HG02623 (cell line): ENCODE measurements at regions not wholly inside any gene's neighbourhood (a gene's known extent, or its start where the extent isn't known, plus 50 kb on each side); places are given as distances from the start of the nearest gene placed in this dataset.

Experiments used
- ATAC-seq: cut with Tn5 transposase; IDR thresholded peaks from one replicate; pipeline ENCODE4 v1.9.1; 2021; ENCODE audit warnings: moderate library complexity; ENCODE audit not compliant: unreplicated experiment

DNA sequence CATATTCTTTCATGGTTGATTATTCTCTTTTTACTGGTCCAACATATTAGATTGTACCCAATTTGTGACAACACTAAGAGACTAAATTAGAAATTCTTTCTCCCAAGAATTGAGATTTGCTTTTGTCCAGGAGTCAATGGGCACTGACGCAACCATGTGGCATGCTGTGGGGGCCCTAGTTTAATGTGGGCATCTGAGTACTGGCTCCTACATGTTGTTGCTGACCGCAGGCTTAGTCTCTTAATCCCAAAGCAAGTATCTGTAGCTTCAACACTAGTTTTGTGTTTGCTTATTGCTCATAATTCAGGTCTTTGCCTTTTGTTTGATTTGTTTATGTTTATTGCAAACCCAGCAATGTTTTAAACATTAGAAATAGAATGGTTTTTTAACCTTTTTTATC is 263.4 kb upstream of the NDST4 start:
- no peak for ATAC-seq

DNA sequence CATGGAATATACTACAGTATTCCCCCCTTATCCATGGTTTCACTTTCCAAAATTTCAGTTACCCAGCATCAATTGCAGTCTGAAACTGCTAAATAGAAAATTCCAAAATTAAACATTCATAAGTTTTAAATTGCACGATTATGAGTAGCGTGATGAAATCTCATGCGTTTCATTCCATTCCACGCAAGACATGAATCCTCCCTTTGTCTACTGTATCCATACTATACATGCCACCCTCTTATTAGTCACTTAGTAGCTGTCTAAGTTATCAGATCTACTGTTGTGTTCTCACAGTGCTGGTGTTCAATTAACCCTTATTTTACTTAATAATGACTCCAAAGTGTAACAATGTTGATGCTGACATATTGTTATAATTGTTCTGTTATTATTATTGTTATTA is 261.2 kb upstream of the NDST4 start:
- ATAC-seq: no peak

DNA sequence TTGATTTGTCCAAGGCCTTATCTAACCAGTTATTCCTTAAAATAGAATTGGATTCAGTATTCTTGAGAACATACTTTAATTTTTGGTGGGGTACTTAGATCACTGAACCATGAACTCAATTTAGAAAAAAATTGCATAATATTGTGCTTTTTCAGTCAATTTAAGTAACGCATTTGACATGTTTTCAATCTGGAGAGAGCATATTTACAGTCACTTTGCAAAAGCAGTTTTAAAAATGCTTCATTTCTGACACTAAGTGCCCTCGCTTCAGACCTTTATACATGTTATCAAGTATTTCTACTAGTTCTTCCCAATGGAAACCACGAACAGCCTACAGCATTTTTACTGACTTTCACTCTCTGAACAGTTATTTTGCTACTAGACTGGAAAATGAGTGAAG is 257.1 kb upstream of the NDST4 start:
- ATAC-seq: no peak

DNA sequence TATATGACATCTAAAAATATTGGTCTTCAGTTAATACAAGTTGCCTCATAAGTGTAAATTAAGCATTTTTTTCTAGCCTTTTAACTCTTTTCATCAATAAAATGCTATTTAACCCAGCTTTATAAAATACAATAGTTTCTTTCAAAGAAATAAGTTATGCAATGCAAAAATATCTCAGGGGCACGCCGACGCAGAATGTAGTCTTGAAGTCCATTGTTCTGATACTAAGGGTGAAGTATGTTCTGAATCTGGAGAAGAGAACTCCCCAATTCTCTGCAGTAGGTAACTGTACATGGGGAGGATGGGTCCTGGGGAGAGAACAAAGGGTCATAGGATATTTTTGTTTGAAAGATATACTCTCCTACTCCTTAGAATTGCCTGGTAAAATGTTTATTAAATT is 256.6 kb upstream of the NDST4 start:
- no peak for ATAC-seq

DNA sequence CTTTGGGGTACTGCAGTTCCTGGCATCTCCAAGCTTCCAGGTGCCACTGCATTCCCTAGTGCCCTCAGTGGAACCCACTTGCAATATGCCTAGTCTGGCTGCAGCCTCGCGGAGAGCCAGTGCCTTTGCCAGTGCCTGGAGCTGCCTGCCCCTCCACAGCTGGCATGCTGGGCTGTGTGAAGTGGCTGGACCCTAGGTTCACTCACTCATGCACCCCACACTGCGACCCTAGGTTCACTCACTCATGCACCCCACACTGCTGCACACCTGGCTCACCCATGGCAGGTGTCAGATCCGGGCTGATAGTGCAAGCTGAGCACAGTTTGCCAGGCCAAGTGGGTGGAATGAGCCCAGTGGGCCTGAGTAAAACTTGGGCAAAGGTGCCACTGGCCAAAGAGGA is 253.0 kb upstream of the NDST4 start:
- no peak for ATAC-seq

DNA sequence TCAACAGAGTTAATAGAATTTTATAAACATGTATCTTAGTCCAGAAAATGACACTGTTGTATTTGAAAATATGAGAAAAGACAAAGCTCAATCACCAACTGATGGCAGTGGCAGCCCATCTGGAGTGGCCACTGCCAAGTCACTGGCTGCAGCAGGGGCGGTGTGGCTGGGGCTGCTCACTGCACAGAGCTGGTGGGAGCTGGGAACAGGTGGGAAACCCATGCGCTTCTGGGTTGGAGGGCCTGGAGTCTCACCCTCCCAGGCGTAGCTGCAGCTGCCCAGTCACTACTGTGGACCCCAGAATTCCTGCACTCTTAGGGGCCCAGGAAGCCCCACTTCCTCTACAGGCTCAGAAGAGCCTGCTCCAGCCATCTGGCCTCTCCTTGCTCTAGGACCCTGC is 251.8 kb upstream of the NDST4 start:
- no peak for ATAC-seq

DNA sequence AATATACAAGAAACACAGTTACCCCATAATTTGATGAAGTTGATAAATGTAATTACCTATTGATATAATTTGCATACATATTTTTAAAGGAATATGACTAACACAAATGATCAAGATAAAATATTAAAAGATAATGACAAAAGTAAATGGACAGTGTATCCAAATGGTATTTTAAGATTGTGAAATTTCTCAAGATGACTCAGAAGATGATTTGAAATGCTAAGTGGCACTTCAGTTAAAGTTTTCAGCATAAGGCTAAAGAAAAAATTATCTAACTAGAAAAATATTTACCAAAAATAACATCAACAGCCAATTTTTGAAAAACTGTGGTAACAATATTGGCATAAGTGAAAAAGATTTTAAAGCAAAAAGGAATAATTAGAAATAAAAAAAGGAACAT is 248.4 kb upstream of the NDST4 start:
- ATAC-seq: no peak

DNA sequence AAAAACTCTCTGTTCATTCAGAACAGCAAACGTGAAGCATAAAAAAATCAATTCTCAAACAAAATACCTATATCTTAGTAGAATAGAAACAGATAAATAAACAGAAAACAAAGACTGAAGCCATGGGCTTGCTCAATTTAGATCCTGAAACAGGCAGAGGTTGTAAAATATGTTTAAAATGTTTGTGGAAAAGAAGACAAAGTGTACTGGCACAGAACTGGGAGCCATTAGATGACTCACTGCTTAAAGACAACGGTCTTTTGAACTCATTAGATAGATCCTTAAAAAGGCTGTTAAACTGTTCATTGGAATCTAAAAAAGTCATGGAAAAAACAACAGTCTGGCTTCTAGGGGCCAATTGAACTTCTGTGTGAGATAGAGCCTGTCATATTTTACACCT is 247.0 kb upstream of the NDST4 start:
- no peak for ATAC-seq

DNA sequence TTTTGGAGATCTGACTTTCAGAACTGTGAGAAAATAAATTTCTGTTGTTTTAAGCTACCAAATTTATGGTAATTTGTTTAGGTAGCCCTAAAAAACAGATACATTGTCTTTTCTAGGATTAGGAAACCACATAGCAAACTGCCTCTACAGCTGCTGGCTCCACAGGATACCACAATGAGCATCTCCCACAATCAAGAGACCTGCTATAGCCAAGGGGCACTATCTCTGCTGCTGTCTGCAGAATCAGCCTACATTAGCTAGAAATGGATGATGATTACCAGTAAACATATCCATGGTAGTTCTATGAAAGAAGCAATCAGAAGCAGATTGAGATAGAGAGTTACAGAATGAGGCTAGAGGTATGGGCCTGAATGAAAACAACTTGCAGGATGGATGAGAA is 244.4 kb upstream of the NDST4 start:
- ATAC-seq: no peak

DNA sequence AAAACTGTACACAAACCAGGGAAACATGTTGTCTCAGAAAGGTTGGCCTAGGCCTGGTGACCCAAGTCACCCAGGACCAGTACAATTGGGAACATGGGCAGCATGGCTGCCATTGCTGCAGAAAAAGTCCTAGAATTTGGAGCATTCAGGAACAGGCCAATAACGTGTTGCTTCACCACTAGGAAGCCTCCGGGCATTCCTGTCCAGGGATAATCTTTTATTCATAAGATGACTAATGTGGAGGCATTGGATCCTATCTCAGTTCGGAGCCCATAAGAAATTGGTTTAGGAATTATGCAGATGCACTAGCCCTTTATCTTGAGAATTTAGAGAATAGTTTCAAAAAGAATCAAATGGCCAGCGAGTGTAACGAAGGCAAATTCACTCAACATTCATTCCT is 242.8 kb upstream of the NDST4 start:
- no peak for ATAC-seq

DNA sequence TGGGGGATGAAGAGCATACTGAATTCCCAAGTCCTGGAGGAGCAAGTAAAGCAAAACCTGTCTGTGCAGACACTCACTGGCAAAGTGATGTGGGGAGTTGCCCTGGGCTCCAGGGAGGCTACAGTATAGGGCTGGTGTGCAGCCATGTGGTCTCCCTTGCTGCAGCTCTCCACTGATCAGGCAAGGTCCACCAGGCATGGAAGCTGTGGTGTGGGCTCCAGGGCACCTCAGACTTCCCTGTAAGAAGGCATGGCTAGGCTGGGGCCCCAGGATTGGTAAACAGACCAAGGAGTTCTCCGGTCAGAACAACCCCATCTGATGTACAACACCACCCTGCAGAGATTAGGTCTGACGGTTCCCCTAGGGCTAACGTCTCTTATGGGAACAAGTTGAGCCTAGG is 241.9 kb upstream of the NDST4 start:
- ATAC-seq: no peak

DNA sequence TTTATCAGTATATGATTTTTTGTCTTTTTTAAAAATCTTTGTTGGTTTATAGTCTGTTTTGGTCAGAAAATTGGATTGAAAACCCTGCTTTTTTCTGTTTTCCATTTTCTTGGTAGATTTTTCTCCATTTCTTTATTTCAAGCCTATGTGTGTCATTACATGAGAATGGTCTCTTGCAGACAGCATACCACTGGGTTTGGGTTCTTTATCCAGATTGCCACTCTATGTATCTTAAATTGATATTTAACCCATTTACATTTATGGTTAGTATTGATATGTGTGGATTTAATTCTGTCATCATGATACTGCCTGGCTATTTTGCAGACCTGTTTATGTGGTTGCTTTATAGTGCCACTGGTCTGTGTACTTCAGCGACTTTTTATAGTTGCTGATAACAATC is 239.9 kb upstream of the NDST4 start:
- ATAC-seq: no peak

DNA sequence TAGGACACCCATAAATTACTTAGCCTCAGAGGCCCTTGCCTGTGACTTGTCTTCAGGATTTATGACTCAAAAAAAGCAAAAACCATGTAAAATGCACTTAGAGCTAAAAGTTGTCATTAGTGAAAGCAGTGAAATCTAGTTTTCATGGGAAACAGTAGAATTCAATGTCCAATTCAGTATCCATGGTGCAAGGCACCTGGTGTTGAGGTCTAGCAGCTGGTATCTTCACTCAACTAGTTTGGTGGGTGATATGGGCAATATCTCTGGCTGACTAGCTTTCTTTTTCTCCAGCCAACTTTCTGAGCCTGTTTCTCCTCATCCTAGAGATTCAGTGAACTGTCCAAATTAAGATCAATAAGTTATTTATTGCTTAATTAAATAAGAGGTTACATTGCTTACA is 229.8 kb upstream of the NDST4 start:
- no peak for ATAC-seq

DNA sequence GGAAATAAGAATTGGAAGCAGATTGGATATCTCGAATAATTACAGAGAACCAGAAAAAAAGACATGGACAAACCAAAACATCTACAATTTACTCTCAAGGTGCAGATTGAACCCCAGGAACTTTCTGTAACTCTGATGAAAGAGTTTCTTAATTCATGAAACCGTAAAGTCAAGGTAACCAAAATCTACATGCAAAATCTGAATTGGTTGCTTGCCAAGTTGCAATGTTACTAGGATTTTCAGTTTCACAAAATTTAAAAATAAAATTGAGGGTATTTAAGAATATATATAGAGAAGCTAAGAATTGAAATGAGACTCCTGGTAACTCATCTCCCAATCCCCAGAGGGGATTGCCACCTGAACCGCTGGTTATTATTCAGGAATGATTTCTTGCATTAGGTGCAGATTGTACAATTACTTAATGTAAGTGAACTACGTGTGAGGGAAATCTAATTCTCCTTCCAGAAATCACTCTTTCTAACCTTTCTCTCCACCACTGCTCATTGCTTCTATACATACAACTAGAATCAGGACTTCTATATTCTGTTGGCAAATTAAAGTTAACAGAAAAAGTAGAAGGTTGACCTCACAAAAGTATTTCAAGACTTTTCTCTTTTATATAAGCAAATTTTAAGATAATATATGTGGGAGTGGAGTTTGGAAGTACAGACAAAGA is 221.5 kb upstream of the NDST4 start:
- peak; percentile 49 for ATAC-seq

DNA sequence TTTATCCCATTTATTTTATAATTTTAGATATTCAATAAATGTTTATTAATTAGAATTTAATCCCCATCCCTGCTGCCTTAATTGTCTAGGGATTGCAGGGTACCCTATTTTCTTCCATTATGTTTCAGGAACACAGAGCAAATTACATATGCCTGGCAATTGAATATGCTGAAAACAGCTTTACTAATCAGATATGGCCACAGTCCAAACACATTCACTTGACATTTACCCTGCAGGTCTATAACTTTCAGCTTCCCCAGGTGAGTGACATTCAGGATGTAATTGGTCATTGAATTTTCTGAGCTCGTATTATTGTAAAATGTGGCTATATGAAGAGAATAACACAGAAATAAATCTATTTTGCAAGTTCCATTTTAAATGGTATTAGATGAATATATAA is 218.7 kb upstream of the NDST4 start:
- ATAC-seq: no peak

DNA sequence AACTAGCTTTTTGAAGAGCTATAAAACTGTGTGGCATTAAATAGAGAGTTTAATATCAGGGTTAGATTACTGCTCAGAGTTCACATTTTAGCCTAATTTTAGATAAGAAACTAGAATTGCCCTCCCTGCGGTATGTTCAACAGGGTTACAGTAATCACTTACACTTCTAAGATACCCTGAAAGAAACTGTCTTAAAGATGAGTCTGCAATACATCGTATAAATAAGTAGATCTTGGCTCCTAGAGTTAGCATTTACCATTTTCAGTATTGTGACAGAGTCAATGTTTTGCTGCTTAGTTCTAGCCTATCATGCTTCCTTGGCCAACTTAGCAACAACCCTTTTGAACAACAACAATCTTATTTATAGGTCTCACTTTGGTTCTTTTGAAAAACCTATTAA is 217.8 kb upstream of the NDST4 start:
- no peak for ATAC-seq

DNA sequence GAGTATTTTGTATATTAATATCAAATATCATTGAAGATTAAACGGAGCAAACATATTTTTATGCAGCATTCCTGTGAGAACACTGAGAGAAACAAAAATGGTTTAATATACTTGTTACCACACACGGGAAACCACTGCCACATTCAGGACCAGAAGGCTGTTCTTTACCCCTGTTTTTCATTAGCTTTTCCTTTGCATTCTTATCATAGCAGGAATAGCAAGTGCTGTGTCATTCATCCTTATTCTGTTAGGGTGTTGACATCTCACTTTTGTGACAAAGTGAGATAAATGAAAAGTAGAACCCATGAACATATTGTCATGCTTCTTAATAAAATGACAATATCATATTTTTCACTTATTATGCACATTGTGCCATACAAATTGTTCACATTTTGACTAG is 212.4 kb upstream of the NDST4 start:
- ATAC-seq: no peak

DNA sequence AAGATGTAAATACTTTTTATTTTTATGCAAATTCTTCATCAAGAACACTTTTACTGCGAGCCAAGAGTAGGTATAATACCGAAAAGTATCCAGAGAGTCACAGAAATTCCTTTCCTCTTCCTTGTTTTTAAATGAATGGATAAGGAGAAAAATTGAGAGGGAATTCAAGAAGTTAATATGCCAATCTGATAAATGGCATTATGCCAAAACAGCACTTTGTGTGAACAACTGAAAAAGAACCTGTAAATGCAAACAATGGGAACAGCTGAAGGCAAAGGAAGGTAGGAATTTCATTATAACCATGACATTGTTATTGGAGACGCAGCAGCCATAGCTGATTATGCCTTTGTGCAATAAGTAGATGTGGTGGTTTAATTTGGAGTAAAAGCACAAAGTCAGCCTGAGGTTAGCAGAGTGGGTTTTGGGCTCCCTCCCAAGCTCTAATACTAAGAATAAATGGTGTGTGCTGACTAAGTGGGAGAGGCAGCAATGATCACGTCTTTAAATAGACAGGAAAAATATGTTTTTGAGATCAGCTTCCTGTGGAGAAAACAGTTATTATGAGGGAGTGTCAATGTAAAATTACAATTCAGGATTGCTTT is 209.8 kb upstream of the NDST4 start:
- ATAC-seq: no peak

DNA sequence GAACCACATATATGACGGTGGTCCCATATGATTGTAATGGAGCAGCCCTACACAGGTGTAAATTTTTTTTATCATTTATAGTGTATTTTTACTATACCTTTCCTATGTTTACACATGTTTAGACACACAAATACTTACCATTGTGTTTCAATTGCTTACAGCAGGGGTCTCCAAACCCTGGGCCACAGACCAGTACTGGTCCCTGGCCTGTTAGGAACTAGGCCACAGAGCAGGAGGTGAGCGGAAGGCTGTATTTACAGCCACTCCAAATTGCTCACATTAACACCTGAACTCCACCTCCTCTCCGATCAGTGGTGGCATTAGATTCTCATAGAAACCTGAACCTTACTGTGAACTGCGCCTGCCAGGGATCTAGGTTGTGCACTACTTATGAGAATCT is 201.8 kb upstream of the NDST4 start:
- no peak for ATAC-seq

DNA sequence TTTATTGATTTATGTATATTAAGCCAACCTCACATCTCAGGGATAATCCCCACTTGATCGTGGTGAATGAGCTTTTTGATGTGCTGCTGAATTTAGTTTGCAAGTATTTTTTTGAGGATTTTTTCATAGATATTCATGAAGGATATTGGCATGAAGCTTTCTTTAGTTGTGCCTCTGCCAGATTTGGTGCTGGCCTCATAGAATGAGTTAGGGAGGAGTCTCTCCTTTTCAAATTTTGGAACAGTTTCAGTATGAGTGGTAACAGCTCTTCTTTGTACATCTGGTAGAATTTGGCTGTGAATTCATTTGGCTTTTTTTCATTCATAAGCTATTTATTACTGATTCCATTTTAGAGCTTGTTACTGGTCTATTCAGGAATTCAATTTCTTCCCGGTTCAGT is 197.2 kb upstream of the NDST4 start:
- ATAC-seq: no peak

DNA sequence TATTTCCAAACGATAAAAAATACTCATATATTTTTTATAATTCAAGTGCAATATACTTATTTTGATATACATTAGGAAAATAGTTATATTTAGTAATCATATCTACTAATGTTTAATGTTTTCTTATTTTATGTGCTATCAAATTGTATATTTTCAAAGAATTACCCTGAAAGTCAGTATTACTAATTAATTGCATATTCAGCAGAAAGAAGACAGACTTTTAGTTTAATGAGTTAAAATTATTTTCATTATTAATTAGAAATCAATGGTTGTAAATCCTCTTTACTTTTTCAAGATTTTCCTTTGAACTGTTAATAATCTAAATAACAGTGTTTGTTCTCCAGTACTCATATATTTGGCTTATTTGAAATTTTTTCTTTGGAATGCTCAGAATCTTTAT is 181.3 kb upstream of the NDST4 start:
- ATAC-seq: no peak

DNA sequence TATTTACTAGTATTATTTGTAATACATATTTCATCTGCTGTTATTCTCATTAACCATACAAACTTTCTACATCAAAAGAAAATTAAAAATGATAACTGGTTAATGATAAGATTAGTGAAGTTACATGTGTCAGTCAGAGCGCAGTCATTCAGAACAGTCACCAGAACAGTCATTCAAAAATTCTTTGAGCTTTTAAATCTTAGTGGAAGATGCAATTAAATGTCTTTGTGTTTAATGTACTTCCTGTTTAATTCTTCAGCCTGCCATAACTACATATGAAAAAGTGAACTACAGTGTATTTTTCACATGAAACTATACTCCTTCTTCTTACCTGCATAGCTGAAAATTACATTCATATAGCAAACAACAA is 179.7 kb upstream of the NDST4 start:
- no peak for ATAC-seq

DNA sequence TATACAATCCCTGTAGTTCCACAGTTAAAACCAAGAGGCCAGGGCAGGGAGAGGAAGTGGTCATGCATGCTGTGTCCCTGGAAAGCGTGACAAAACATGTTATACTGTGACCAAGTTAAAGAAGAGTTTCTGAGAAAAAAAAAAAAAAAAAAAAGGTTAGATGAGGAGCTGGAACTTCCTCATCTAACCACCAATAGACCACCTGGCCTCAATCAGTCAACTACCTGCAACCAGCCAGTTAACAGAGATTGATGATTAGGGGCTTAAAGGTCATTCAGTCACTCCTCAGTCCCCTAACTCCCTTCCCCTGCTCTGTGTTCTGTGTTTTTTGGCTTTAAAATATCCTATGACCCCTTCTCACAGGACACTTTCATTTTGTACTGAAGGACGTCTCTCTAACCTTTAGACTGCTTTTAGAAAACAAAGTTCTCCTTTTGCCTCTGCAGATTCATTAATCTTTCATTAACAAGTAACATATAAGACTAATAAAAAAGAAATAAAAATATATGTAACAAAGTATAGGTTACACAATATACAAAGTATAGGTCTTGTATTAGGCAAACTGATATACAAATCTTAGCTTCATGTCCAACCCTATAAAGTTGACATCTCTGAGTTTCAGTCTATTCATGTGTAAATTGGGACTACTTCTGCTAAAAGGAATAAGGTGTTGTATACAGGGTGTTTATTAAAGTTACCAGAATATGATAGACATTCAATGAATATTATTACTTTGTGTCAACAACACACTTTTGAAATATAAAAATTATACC is 179.1 kb upstream of the NDST4 start:
- ATAC-seq: peak; percentile 44
